SK-N-SH (cell line): ENCODE measurements at regions not wholly inside any gene's neighbourhood (a gene's known extent, or its start where the extent isn't known, plus 50 kb on each side); places are given as distances from the start of the nearest gene placed in this dataset.
A peak's percentile ranks its signal among the peaks of the same experiment; 100 is the strongest.

ENCODE experiments used
- CTCF ChIA-PET: fragments of 300-600, 350-600 bp; formaldehyde crosslinking; extraction: SDS; loops from one replicate; lab custom pipeline; 2021; lab: Yijun Ruan, JAX
- POLR2A ChIA-PET: fragments of 350-600 bp; sonication (Branson Sonifier 250); formaldehyde crosslinking; extraction: SDS; loops from one replicate; lab custom pipeline; 2020; ENCODE audit warnings: antibody characterized with exemption, inconsistent platforms; lab: Yijun Ruan, JAX
- DNase-seq: peaks from one replicate; pipeline ENCODE4 v3.0.0; 2012
- H2AFZ ChIP-seq: fragments of 200-600 bp; sonication (generic); 2 replicates; pipeline ENCODE4 v1.8.1; 2016; ENCODE audit warnings: antibody characterized with exemption, mild to moderate bottlenecking, low read depth
- H3F3A ChIP-seq: fragments of 200-600 bp; sonication (generic); replicated peaks from 2 replicates; pipeline ENCODE3; 2016; ENCODE audit warnings: antibody characterized with exemption, mild to moderate bottlenecking; ENCODE audit not compliant: insufficient read depth
- H3K27ac ChIP-seq, 2 experiments: fragments of 200-500 bp in 1 of 2; fragments of 200-600 bp in 1 of 2; sonication (Bioruptor generic) in 1 of 2; sonication (generic), shearing (Covaris generic) in 1 of 2; 2 replicates each; pipeline versions ENCODE4 v1.5.1 to v1.6.1; 2014 to 2016; ENCODE audit warnings: low read depth in 2 of 2, inconsistent platforms in 1 of 2, low read length in 1 of 2, mild to moderate bottlenecking in 1 of 2, mixed read lengths in 1 of 2
- H3K27me3 ChIP-seq: fragments of 200-600 bp; sonication (generic), shearing (Covaris generic); 2 replicates; pipeline ENCODE4 v1.6.1; 2016; ENCODE audit warnings: mixed run types; ENCODE audit not compliant: insufficient read depth
- H3K36me3 ChIP-seq, 2 experiments: fragments of 200-500 bp in 1 of 2; fragments of 200-600 bp in 1 of 2; sonication (Bioruptor generic) in 1 of 2; sonication (generic) in 1 of 2; replicated peaks in 1 of 2; 2 replicates each; pipeline versions ENCODE3 to v1.5.1; 2014 to 2016; ENCODE audit warnings: low read length in 1 of 2, mild to moderate bottlenecking in 1 of 2; ENCODE audit not compliant: insufficient read depth in 2 of 2, control insufficient read depth in 1 of 2
- H3K4me1 ChIP-seq, 2 experiments: fragments of 200-500 bp in 1 of 2; fragments of 200-600 bp in 1 of 2; sonication (Bioruptor generic) in 1 of 2; sonication (generic), shearing (Covaris generic) in 1 of 2; 2 replicates each; pipeline versions ENCODE4 v1.5.1 to v1.6.1; 2014 to 2016; ENCODE audit warnings: low read depth in 1 of 2, low read length in 1 of 2, mixed run types in 1 of 2; ENCODE audit not compliant: insufficient read depth in 2 of 2, control insufficient read depth in 1 of 2
- H3K4me2 ChIP-seq: fragments of 200-600 bp; sonication (generic), shearing (Covaris generic); 2 replicates; pipeline ENCODE4 v1.6.1; 2017; ENCODE audit warnings: mixed run types
- H3K4me3 ChIP-seq, 2 experiments: fragments of 200-500 bp in 1 of 2; fragments of 200-600 bp in 1 of 2; sonication (Bioruptor generic) in 1 of 2; sonication (generic), shearing (Covaris generic) in 1 of 2; 2 replicates each; pipeline versions ENCODE4 v1.5.1 to v1.8.1; 2014 to 2016; ENCODE audit warnings: low read depth in 2 of 2, inconsistent platforms in 1 of 2, low read length in 1 of 2, mild to moderate bottlenecking in 1 of 2, mixed read lengths in 1 of 2, moderate library complexity in 1 of 2
- H3K79me2 ChIP-seq: fragments of 200-600 bp; sonication (generic); 2 replicates; pipeline ENCODE4 v1.8.1; 2017; ENCODE audit warnings: mild to moderate bottlenecking; ENCODE audit not compliant: insufficient read depth
- H3K9ac ChIP-seq: fragments of 200-600 bp; sonication (generic); 2 replicates; pipeline ENCODE4 v1.6.1; 2017; ENCODE audit warnings: mixed run types
- H3K9me2 ChIP-seq: fragments of 200-600 bp; sonication (generic); 2 replicates; pipeline ENCODE4 v1.6.1; 2017; ENCODE audit warnings: mixed run types
- H3K9me3 ChIP-seq: fragments of 200-600 bp; sonication (generic); 2 replicates; pipeline ENCODE4 v1.6.1; 2017; ENCODE audit warnings: mixed run types, mild to moderate bottlenecking, moderate library complexity
- H4K20me1 ChIP-seq: fragments of 200-600 bp; sonication (generic); 2 replicates; pipeline ENCODE4 v1.6.1; 2017; ENCODE audit warnings: mild to moderate bottlenecking, mixed run types; ENCODE audit not compliant: insufficient read depth
- CHD2 ChIP-seq: fragments of 150-350 bp; IDR thresholded peaks from 2 replicates; pipeline ENCODE4 v1.6.1; 2018; ENCODE audit warnings: low read length; ENCODE audit not compliant: partially characterized antibody
- FOXJ3 ChIP-seq: sonication (generic); formaldehyde crosslinking; IDR thresholded peaks from 2 replicates; pipeline ENCODE4 v1.5.1; 2020; ENCODE audit warnings: mild to moderate bottlenecking, missing genetic modification reagents
- GATA2 ChIP-seq: sonication (generic); formaldehyde crosslinking; IDR thresholded peaks from 2 replicates; pipeline ENCODE4 v1.5.0; 2020; ENCODE audit warnings: mild to moderate bottlenecking, missing genetic modification reagents
- JUND ChIP-seq: IDR thresholded peaks from 2 replicates; pipeline ENCODE4 v1.4.0; 2012
- RAD21 ChIP-seq: IDR thresholded peaks from 2 replicates; pipeline ENCODE4 v1.6.1; 2012; ENCODE audit warnings: mild to moderate bottlenecking, low read length
- RCOR1 ChIP-seq: fragments of 150-350 bp; IDR thresholded peaks from 2 replicates; pipeline ENCODE4 v1.6.1; 2017; ENCODE audit warnings: antibody characterized with exemption, low read length
- RFX5 ChIP-seq: IDR thresholded peaks from 2 replicates; pipeline ENCODE4 v1.6.1; 2012; ENCODE audit warnings: mild to moderate bottlenecking, improper control_type of control experiment, low read length
- SIN3A ChIP-seq: IDR thresholded peaks from 2 replicates; pipeline ENCODE4 v1.6.1; 2012; ENCODE audit warnings: low read depth, mild to moderate bottlenecking, low read length, moderate library complexity, borderline replicate concordance
- SMC3 ChIP-seq: IDR thresholded peaks from 2 replicates; pipeline ENCODE4 v1.6.1; 2012; ENCODE audit warnings: low read depth, low read length, improper control_type of control experiment
- TCF12 ChIP-seq: IDR thresholded peaks from 2 replicates; pipeline ENCODE4 v1.4.0; 2012
- TEAD4 ChIP-seq: IDR thresholded peaks from 2 replicates; pipeline ENCODE4 v1.4.0; 2012; ENCODE audit warnings: mild to moderate bottlenecking, borderline replicate concordance; ENCODE audit not compliant: insufficient read depth
- WGBS: methylation state at CpG from one replicate; pipeline ENCODE4 v1.1.6; 2017; ENCODE audit warnings: low lambda C conversion rate; 5-methylcytosine and 5-hydroxymethylcytosine counted together
- TF ChIP-seq, protein P1 (sequence below): fragments of 200-600 bp; sonication (generic); IDR thresholded peaks from 2 replicates; pipeline ENCODE4 v1.6.1; 2017; ENCODE audit warnings: antibody characterized with exemption, mild to moderate bottlenecking, moderate library complexity
- TF ChIP-seq, protein P2 (sequence below): IDR thresholded peaks from 2 replicates; pipeline ENCODE4 v1.6.1; 2012; ENCODE audit warnings: mild to moderate bottlenecking, low read depth, low read length, moderate library complexity
- TF ChIP-seq, protein P3 (sequence below): IDR thresholded peaks from 2 replicates; pipeline ENCODE4 v1.4.0; 2012; ENCODE audit warnings: low read depth

DNA sequence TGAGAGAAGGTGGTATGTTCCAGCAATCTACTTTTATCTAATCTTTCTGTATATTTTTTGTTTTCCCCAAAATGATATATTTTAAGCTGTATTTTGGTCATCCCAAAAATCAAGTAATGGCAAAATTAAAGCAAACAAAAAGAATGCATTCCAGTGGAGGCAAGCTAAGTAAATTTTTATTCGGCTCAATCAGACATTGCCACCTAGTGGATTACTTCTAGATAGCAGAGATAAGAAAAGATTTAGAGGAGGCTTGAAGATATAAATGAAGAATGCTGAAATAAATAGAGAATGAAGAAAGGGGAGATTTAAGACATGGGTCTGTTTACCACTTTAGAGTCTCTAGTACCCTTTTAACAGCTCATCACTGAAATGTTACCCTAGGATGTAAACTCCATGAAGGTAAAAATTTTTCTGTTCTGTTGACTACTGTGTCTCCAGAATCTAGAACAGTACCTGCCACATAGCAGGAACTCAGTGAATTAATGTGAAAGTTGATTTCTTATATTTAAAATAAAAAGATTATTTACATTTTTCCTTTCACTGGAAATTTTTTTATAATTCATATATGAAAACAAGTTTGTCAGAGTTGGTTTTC, 110.9 kb upstream of the ANK2 start:
- H3K27ac ChIP-seq: peak overlapping the region in 1 of 2 experiments; percentile 45; a peak in 1 of 4 replicates
- H3F3A ChIP-seq: no peaks in the 10 kb centered on the region
- H3K4me2 ChIP-seq: no peak overlapping the region
- WGBS: 4% methylated on average over 1 of the region's 1 CpG
- H3K36me3 ChIP-seq: no peaks in the 10 kb centered on the region
- H4K20me1 ChIP-seq: no peaks in the 10 kb centered on the region
- H3K9ac ChIP-seq: no peak overlapping the region
- CTCF ChIA-PET: interaction anchor here (0.6 to 9.2 kb wide), 67 partner anchors 8 to 654 kb away, joined by 3 to 79 read pairs (median 5); partner anchors contain the start of genes LARP7 and ZGRF1
- no peaks in the 10 kb centered on the region for H3K79me2 ChIP-seq
- DNase-seq: peak; percentile 38
- H3K4me3 ChIP-seq: no peak overlapping the region
- no peaks in the 10 kb centered on the region for H3K9me3 ChIP-seq
- peak; percentile 78 for TF ChIP-seq SMC3
- no peak for TF ChIP-seq TEAD4
- TF ChIP-seq SIN3A: no peak
- TF ChIP-seq GATA2 (CRISPR knock-in tag): peak; percentile 69
- no peak for TF ChIP-seq RFX5
- TF ChIP-seq, protein P1, sequence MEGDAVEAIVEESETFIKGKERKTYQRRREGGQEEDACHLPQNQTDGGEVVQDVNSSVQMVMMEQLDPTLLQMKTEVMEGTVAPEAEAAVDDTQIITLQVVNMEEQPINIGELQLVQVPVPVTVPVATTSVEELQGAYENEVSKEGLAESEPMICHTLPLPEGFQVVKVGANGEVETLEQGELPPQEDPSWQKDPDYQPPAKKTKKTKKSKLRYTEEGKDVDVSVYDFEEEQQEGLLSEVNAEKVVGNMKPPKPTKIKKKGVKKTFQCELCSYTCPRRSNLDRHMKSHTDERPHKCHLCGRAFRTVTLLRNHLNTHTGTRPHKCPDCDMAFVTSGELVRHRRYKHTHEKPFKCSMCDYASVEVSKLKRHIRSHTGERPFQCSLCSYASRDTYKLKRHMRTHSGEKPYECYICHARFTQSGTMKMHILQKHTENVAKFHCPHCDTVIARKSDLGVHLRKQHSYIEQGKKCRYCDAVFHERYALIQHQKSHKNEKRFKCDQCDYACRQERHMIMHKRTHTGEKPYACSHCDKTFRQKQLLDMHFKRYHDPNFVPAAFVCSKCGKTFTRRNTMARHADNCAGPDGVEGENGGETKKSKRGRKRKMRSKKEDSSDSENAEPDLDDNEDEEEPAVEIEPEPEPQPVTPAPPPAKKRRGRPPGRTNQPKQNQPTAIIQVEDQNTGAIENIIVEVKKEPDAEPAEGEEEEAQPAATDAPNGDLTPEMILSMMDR: peak; percentile 91
- TF ChIP-seq RCOR1: 0 out of 2 replicates have a peak, but pooled peaks have one; percentile 25
- TF ChIP-seq, protein P2, sequence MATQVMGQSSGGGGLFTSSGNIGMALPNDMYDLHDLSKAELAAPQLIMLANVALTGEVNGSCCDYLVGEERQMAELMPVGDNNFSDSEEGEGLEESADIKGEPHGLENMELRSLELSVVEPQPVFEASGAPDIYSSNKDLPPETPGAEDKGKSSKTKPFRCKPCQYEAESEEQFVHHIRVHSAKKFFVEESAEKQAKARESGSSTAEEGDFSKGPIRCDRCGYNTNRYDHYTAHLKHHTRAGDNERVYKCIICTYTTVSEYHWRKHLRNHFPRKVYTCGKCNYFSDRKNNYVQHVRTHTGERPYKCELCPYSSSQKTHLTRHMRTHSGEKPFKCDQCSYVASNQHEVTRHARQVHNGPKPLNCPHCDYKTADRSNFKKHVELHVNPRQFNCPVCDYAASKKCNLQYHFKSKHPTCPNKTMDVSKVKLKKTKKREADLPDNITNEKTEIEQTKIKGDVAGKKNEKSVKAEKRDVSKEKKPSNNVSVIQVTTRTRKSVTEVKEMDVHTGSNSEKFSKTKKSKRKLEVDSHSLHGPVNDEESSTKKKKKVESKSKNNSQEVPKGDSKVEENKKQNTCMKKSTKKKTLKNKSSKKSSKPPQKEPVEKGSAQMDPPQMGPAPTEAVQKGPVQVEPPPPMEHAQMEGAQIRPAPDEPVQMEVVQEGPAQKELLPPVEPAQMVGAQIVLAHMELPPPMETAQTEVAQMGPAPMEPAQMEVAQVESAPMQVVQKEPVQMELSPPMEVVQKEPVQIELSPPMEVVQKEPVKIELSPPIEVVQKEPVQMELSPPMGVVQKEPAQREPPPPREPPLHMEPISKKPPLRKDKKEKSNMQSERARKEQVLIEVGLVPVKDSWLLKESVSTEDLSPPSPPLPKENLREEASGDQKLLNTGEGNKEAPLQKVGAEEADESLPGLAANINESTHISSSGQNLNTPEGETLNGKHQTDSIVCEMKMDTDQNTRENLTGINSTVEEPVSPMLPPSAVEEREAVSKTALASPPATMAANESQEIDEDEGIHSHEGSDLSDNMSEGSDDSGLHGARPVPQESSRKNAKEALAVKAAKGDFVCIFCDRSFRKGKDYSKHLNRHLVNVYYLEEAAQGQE: no peak
- TF ChIP-seq CHD2: no peak
- peak; percentile 88 for TF ChIP-seq RAD21
- POLR2A ChIA-PET: no interaction called here
- H3K4me1 ChIP-seq: peaks cover 0 to 19% of the 10 kb centered on the region in 2 experiments; a peak in 1 of 4 replicates
- no peaks in the 10 kb centered on the region for H3K27me3 ChIP-seq
- no peaks in the 10 kb centered on the region for H3K9me2 ChIP-seq
- H2AFZ ChIP-seq: no peak overlapping the region

DNA sequence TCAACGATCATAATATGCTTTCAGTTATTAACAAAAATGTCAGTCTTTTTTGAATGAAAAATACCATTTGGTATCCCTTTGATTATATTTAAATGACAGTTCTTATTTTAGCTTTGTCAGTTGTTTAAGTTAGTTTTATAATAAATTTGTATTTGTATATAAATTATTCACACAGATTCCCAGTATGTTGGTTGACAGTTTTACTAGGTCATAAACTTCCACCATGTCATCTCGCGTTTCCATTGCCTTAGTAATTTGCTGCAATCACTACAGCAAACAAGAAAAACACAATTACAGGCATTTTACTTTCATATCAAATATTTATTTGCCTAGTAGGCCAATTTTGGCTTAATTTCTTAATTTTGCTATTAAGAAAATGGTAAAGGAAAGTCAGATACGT, 109.6 kb upstream of the ANK2 start:
- no peaks in the 10 kb centered on the region for H3K9me3 ChIP-seq
- H3K4me3 ChIP-seq: no peak overlapping the region
- ChIA-PET CTCF (interaction anchor here (0.7 to 9.2 kb wide), 17 partner anchors 9 to 612 kb away, joined by 3 to 79 read pairs (median 8); no protein-coding TSS in a partner anchor), POLR2A (no interaction called here)
- no peak overlapping the region for H3K4me2 ChIP-seq
- peak overlapping the region in 1 of 2 experiments; percentile 96; a peak in 2 of 4 replicates for H3K27ac ChIP-seq
- H3F3A ChIP-seq: no peaks in the 10 kb centered on the region
- TF ChIP-seq FOXJ3 (CRISPR knock-in tag): no peak
- no peak for TF ChIP-seq JUND
- TF ChIP-seq, protein P3, sequence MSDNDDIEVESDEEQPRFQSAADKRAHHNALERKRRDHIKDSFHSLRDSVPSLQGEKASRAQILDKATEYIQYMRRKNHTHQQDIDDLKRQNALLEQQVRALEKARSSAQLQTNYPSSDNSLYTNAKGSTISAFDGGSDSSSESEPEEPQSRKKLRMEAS: no peak
- no peak for TF ChIP-seq RFX5
- TF ChIP-seq TCF12: no peak
- no peak overlapping the region for H3K9ac ChIP-seq
- no peaks in the 10 kb centered on the region for H4K20me1 ChIP-seq
- H3K9me2 ChIP-seq: no peaks in the 10 kb centered on the region
- H3K36me3 ChIP-seq: no peaks in the 10 kb centered on the region
- no peak overlapping the region for H2AFZ ChIP-seq
- no peak for DNase-seq
- WGBS: 80% methylated on average over 4 of the region's 4 CpGs
- no peaks in the 10 kb centered on the region for H3K27me3 ChIP-seq
- H3K79me2 ChIP-seq: no peaks in the 10 kb centered on the region
- peaks cover 0 to 22% of the 10 kb centered on the region in 2 experiments; a peak in 2 of 4 replicates for H3K4me1 ChIP-seq
